HepG2 (cell line): ENCODE measurements at regions not wholly inside any gene's neighbourhood (a gene's known extent, or its start where the extent isn't known, plus 50 kb on each side); places are given as distances from the start of the nearest gene placed in this dataset.

ENCODE experiments used
- ATAC-seq: fragments of 200-7000 bp; cut with Tn5 transposase; 3 replicates; pipeline ENCODE4 v1.9.1; 2020; ENCODE audit warnings: mild to moderate bottlenecking, moderate library complexity
- BruUV-seq: library from RNA; stranded (reverse); fragments of 400-500 nt; replicated peaks from 2 replicates; lab custom pipeline; 2021; lab: Mats Ljungman, UMichigan
- CTCF ChIA-PET: fragments of 300-600 bp; formaldehyde crosslinking; extraction: SDS; loops from one replicate; lab custom pipeline; 2021; ENCODE audit warnings: low total read pairs, inconsistent platforms, low intra/inter-chr PET ratio; lab: Yijun Ruan, JAX
- POLR2A ChIA-PET: fragments of 350-600 bp; sonication (Branson Sonifier 250); formaldehyde crosslinking; loops from one replicate; lab custom pipeline; 2020; ENCODE audit warnings: antibody characterized with exemption, inconsistent platforms; lab: Yijun Ruan, JAX
- DNase-seq: peaks from one replicate; pipeline ENCODE4 v3.0.0-alpha.2; 2015; ENCODE audit warnings: low spot score
- FAIRE-seq: peaks from 3 replicates; lab custom pipeline; 2011; peaks lifted over from hg19 to GRCh38; lab: Jason Lieb, UNC
- H2AFZ ChIP-seq: one replicate; pipeline ENCODE4 v1.6.1; 2011; ENCODE audit warnings: low read length, inconsistent platforms
- H3K27ac ChIP-seq: fragments of 300-600 bp; 3 replicates; pipeline ENCODE4 v1.8.0; 2011; ENCODE audit warnings: mixed run types, mild to moderate bottlenecking, mixed read lengths, low read length, inconsistent platforms; ENCODE audit not compliant: insufficient read depth; ENCODE audit errors: extremely low read length
- H3K27me3 ChIP-seq, 2 experiments: fragments of 200-600 bp in 1 of 2; 2 replicates in 1 of 2; 3 replicates in 1 of 2; pipeline versions ENCODE4 v1.6.0 to v1.8.0; 2011; ENCODE audit warnings: low read length in 2 of 2, mild to moderate bottlenecking in 2 of 2, moderate library complexity in 2 of 2, inconsistent platforms in 1 of 2; ENCODE audit not compliant: insufficient read depth in 2 of 2, control insufficient read depth in 1 of 2
- H3K36me3 ChIP-seq, 2 experiments: fragments of 200-600 bp in 1 of 2; replicated peaks in 1 of 2; 2 replicates in 1 of 2; 3 replicates in 1 of 2; pipeline versions ENCODE4 v1.5.1 to v1.8.0; 2011; ENCODE audit warnings: low read length in 2 of 2, inconsistent platforms in 1 of 2; ENCODE audit not compliant: insufficient read depth in 2 of 2, control insufficient read depth in 1 of 2
- H3K4me1 ChIP-seq: 2 replicates; pipeline ENCODE4 v1.5.1; 2012; ENCODE audit warnings: low read length, inconsistent platforms; ENCODE audit not compliant: insufficient read depth
- H3K4me2 ChIP-seq: 2 replicates; pipeline ENCODE4 v1.6.0; 2011; ENCODE audit warnings: low read depth, low read length, inconsistent platforms
- H3K4me3 ChIP-seq, 3 experiments: fragments of 200-600 bp in 1 of 3; sonication (generic), shearing (Covaris generic) in 1 of 3; replicated peaks in 1 of 3; 2 replicates each; pipeline ENCODE4 v1.5.1; 2011 to 2016; ENCODE audit warnings: low read length in 3 of 3, inconsistent platforms in 2 of 3, low read depth in 2 of 3, mild to moderate bottlenecking in 2 of 3, control low read depth in 1 of 3, mixed read lengths in 1 of 3; ENCODE audit not compliant: insufficient read depth in 1 of 3
- H3K79me2 ChIP-seq: one replicate; pipeline ENCODE4 v1.6.1; 2011; ENCODE audit warnings: low read length, inconsistent platforms; ENCODE audit not compliant: insufficient read depth
- H3K9ac ChIP-seq: 2 replicates; pipeline ENCODE4 v1.6.0; 2011; ENCODE audit warnings: mild to moderate bottlenecking, low read depth, low read length, inconsistent platforms; ENCODE audit not compliant: insufficient read depth
- H3K9me3 ChIP-seq: 2 replicates; pipeline ENCODE4 v1.5.1; 2012; ENCODE audit warnings: mild to moderate bottlenecking, low read length
- H4K20me1 ChIP-seq: 2 replicates; pipeline ENCODE4 v1.6.0; 2011; ENCODE audit warnings: inconsistent platforms, mild to moderate bottlenecking, low read length, moderate library complexity; ENCODE audit not compliant: insufficient read depth
- ARNTL ChIP-seq: sonication (generic); formaldehyde crosslinking; IDR thresholded peaks from 2 replicates; pipeline ENCODE4 v1.4.0; 2020; ENCODE audit warnings: mild to moderate bottlenecking, missing genetic modification reagents
- GATA4 ChIP-seq: sonication (generic); IDR thresholded peaks from 2 replicates; pipeline ENCODE4 v1.6.1; 2016; ENCODE audit warnings: antibody characterized with exemption, low read depth, borderline replicate concordance
- IRF1 ChIP-seq: sonication (generic); formaldehyde crosslinking; IDR thresholded peaks from 2 replicates; pipeline ENCODE4 v1.4.0; 2020; ENCODE audit warnings: low read depth, mild to moderate bottlenecking, missing genetic modification reagents
- IRX3 ChIP-seq: sonication (generic); formaldehyde crosslinking; IDR thresholded peaks from 2 replicates; pipeline ENCODE4 v1.8.1; 2023; ENCODE audit warnings: mild to moderate bottlenecking, low read depth, missing genetic modification reagents, borderline replicate concordance
- KAT7 ChIP-seq: IDR thresholded peaks from 2 replicates; pipeline ENCODE4 v1.6.1; 2018; ENCODE audit warnings: borderline replicate concordance, missing compliant biosample characterization
- MAFG ChIP-seq: sonication (generic); formaldehyde crosslinking; IDR thresholded peaks from 2 replicates; pipeline ENCODE4 v1.5.1; 2020; ENCODE audit warnings: mild to moderate bottlenecking, missing genetic modification reagents
- RARA ChIP-seq: IDR thresholded peaks from 2 replicates; pipeline ENCODE4 v1.6.1; 2016; ENCODE audit warnings: missing genetic modification reagents, missing compliant biosample characterization
- THAP8 ChIP-seq: sonication (generic); formaldehyde crosslinking; IDR thresholded peaks from 2 replicates; pipeline ENCODE4 v1.5.1; 2020; ENCODE audit warnings: missing genetic modification reagents, mild to moderate bottlenecking, borderline replicate concordance
- ZHX1 ChIP-seq: sonication (generic); formaldehyde crosslinking; IDR thresholded peaks from 2 replicates; pipeline ENCODE4 v1.8.1; 2022; ENCODE audit warnings: low read depth, mild to moderate bottlenecking, missing genetic modification reagents
- ZNF251 ChIP-seq: sonication (generic); formaldehyde crosslinking; IDR thresholded peaks from 2 replicates; pipeline ENCODE4 v1.9.0; 2021; ENCODE audit warnings: mild to moderate bottlenecking, missing genetic modification reagents
- ZNF547 ChIP-seq: sonication (generic); formaldehyde crosslinking; IDR thresholded peaks from 2 replicates; pipeline ENCODE4 v1.5.1; 2020; ENCODE audit warnings: mild to moderate bottlenecking, missing genetic modification reagents
- ZNF597 ChIP-seq: sonication (generic); formaldehyde crosslinking; IDR thresholded peaks from 2 replicates; pipeline ENCODE4 v1.5.0; 2020; ENCODE audit warnings: missing genetic modification reagents
- ZNF770 ChIP-seq: sonication (generic); formaldehyde crosslinking; IDR thresholded peaks from 2 replicates; pipeline ENCODE4 v1.5.0; 2020; ENCODE audit warnings: mild to moderate bottlenecking, missing genetic modification reagents
- ZNF792 ChIP-seq: IDR thresholded peaks from 2 replicates; pipeline ENCODE4 v1.6.1; 2016
- WGBS: methylation state at CpG from one replicate; pipeline ENCODE4 v1.1.6; 2017; ENCODE audit warnings: low lambda C conversion rate; 5-methylcytosine and 5-hydroxymethylcytosine counted together
- in situ Hi-C: cut with HindIII; loops from 2 replicates; pipeline ENCODE4 v1.10.0; 2017; ENCODE audit warnings: low pct_unique_long_range_greater_than_20kb; ENCODE audit not compliant: extremely low pct_ligation_motif_present
- intact Hi-C: fragments of 100-400 bp; cut with micrococcal nuclease; formaldehyde crosslinking; loops from one replicate; pipeline ENCODE4 v1.10.0; 2022; ENCODE audit not compliant: unreplicated experiment

- no peak for TF ChIP-seq ZHX1
Observed at GRCh38 chr4:15327311-15328298, 100.2 kb upstream of the C1QTNF7 start (continued).

- ChIA-PET POLR2A (no interaction called here), CTCF (no interaction called here)
- DNase-seq (no peak), FAIRE-seq (no peak), ATAC-seq (no peak)
- H3K4me3 ChIP-seq, result no peak overlapping the region
- H3K79me2 ChIP-seq, result no peaks in the 10 kb centered on the region
- WGBS, result under 1% methylated on average over 3 of the region's 3 CpGs
- BruUV-seq, result no TSS peak
- H2AFZ ChIP-seq, result no peak overlapping the region
- no peak overlapping the region for H3K27ac ChIP-seq
- no peaks in the 10 kb centered on the region for H3K36me3 ChIP-seq
- intact Hi-C loops (no loop called here), in situ Hi-C loops (no loop called here)
- no peaks in the 10 kb centered on the region for H3K9me3 ChIP-seq
- H3K4me1 ChIP-seq, result no peaks in the 10 kb centered on the region
- H3K27me3 ChIP-seq, result no peaks in the 10 kb centered on the region
- H3K4me2 ChIP-seq, result no peak overlapping the region
- no peak overlapping the region for H3K9ac ChIP-seq
- H4K20me1 ChIP-seq, result no peaks in the 10 kb centered on the region
- TF ChIP-seq THAP8 (CRISPR knock-in tag) (no peak), ZNF770 (no peak), ZNF251 (CRISPR knock-in tag) (no peak), IRF1 (CRISPR knock-in tag) (no peak), RARA (CRISPR knock-in tag) (no peak), ZNF547 (CRISPR knock-in tag) (no peak), ZNF597 (CRISPR knock-in tag) (no peak), ZNF792 (no peak), ARNTL (CRISPR knock-in tag) (no peak), MAFG (CRISPR knock-in tag) (no peak), IRX3 (CRISPR knock-in tag) (no peak), KAT7 (no peak), GATA4 (no peak)
Observed at GRCh38 chr4:15331930-15332329, 95.9 kb upstream of the C1QTNF7 start.
